GM23248 (cell line): ENCODE measurements at regions not wholly inside any gene's neighbourhood (a gene's known extent, or its start where the extent isn't known, plus 50 kb on each side); places are given as distances from the start of the nearest gene placed in this dataset.

ENCODE experiments used
- DNase-seq: peaks from one replicate; pipeline ENCODE4 v3.0.0-alpha.2; 2015
- H2AFZ ChIP-seq: fragments of 200-600 bp; sonication (generic); 2 replicates; pipeline ENCODE4 v1.6.1; 2016; ENCODE audit warnings: antibody characterized with exemption
- H3F3A ChIP-seq: fragments of 200-600 bp; sonication (generic); 2 replicates; pipeline ENCODE4 v1.6.1; 2016; ENCODE audit warnings: mild to moderate bottlenecking, antibody characterized with exemption, mixed run types; ENCODE audit not compliant: insufficient read depth
- H3K27ac ChIP-seq: fragments of 200-600 bp; sonication (generic); 2 replicates; pipeline ENCODE4 v1.5.1; 2016; ENCODE audit warnings: mild to moderate bottlenecking
- H3K27me3 ChIP-seq: fragments of 200-600 bp; sonication (generic); replicated peaks from 2 replicates; pipeline ENCODE4 v1.6.1; 2016; ENCODE audit warnings: mild to moderate bottlenecking; ENCODE audit not compliant: insufficient read depth
- H3K36me3 ChIP-seq: fragments of 200-600 bp; sonication (generic); 2 replicates; pipeline ENCODE4 v1.6.1; 2016; ENCODE audit warnings: low read depth, mild to moderate bottlenecking
- H3K4me1 ChIP-seq: fragments of 200-600 bp; sonication (generic); 2 replicates; pipeline ENCODE4 v1.6.1; 2016; ENCODE audit warnings: mild to moderate bottlenecking; ENCODE audit not compliant: insufficient read depth
- H3K4me2 ChIP-seq: fragments of 200-600 bp; sonication (generic); one replicate; pipeline ENCODE4 v1.6.1; 2016; ENCODE audit warnings: mild to moderate bottlenecking; ENCODE audit not compliant: unreplicated experiment
- H3K4me3 ChIP-seq: fragments of 200-600 bp; sonication (generic); 2 replicates; pipeline ENCODE4 v1.5.1; 2016; ENCODE audit warnings: mild to moderate bottlenecking
- H3K79me2 ChIP-seq: fragments of 200-600 bp; sonication (generic); 2 replicates; pipeline ENCODE4 v1.6.1; 2016; ENCODE audit warnings: mild to moderate bottlenecking; ENCODE audit not compliant: insufficient read depth
- H3K9ac ChIP-seq: fragments of 200-600 bp; sonication (generic); 2 replicates; pipeline ENCODE4 v1.6.1; 2016; ENCODE audit warnings: mild to moderate bottlenecking
- H3K9me2 ChIP-seq: fragments of 200-600 bp; sonication (generic); 2 replicates; pipeline ENCODE4 v1.6.1; 2016; ENCODE audit warnings: mixed run types, mild to moderate bottlenecking, moderate library complexity; ENCODE audit not compliant: insufficient read depth
- H3K9me3 ChIP-seq: fragments of 200-600 bp; sonication (generic); one replicate; pipeline ENCODE4 v1.6.1; 2017; ENCODE audit warnings: low read depth
- H4K20me1 ChIP-seq: fragments of 200-600 bp; sonication (generic); 2 replicates; pipeline ENCODE4 v1.6.0; 2016; ENCODE audit not compliant: insufficient read depth
- EZH2 ChIP-seq: fragments of 200-600 bp; sonication (generic); IDR thresholded peaks from 2 replicates; pipeline ENCODE4 v1.6.1; 2018; ENCODE audit warnings: antibody characterized with exemption, mild to moderate bottlenecking; ENCODE audit not compliant: insufficient read depth, poor library complexity, severe bottlenecking
- EZH2phosphoT487 ChIP-seq: fragments of 200-600 bp; sonication (generic); IDR thresholded peaks from 2 replicates; pipeline ENCODE4 v1.6.1; 2018; ENCODE audit warnings: antibody characterized with exemption, moderate library complexity, mild to moderate bottlenecking, low read depth; ENCODE audit not compliant: insufficient read depth
- WGBS, 2 experiments: methylation state at CpG; one replicate each; pipeline ENCODE4 v1.1.6; 2015 to 2017; ENCODE audit warnings: low lambda C conversion rate in 2 of 2, low coverage in 1 of 2; ENCODE audit errors: missing lambda C conversion rate in 2 of 2; 5-methylcytosine and 5-hydroxymethylcytosine counted together
- in situ Hi-C: fragments of 300-500 bp; cut with MboI; formaldehyde crosslinking; loops from 2 replicates; pipeline ENCODE4 v1.15.0; 2020

DNA sequence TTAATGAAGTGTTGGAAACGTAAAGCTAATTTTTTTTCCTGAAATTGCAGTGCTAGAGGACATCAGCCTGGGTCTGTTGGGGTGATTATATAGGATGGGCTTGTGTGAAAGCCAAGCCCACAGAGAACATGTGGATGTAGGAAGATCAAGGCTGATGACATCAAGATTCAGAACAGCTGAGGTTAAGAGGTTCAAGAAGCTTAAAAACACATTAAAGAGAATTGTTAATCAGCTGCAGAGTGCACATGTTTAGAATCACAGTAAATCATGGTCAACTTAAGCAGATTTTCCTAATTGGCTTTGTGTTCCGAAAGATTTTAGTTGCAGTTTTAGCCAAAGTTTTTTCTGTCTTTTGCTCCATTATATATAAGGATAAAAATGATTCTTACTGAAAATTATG, 87.9 kb upstream of the PRICKLE1 start:
- Histone ChIP-seq H3K36me3 (no peaks in the 10 kb centered on the region), H4K20me1 (no peaks in the 10 kb centered on the region), H3K4me1 (peaks cover 10% of the 10 kb centered on the region), H3K9me2 (no peaks in the 10 kb centered on the region), H2AFZ (no peak overlapping the region), H3K27ac (no peak overlapping the region), H3K4me3 (no peak overlapping the region), H3K9ac (no peak overlapping the region), H3K79me2 (no peaks in the 10 kb centered on the region), H3K27me3 (no peaks in the 10 kb centered on the region), H3K4me2 (no peak overlapping the region), H3F3A (no peaks in the 10 kb centered on the region), H3K9me3 (no peaks in the 10 kb centered on the region)
- no peak for DNase-seq
- TF ChIP-seq EZH2 (no peak), EZH2phosphoT487 (no peak)
- 72 to 77% methylated on average over 2 of the region's 2 CpGs for WGBS, 2 experiments
- in situ Hi-C loops: no loop called here

DNA sequence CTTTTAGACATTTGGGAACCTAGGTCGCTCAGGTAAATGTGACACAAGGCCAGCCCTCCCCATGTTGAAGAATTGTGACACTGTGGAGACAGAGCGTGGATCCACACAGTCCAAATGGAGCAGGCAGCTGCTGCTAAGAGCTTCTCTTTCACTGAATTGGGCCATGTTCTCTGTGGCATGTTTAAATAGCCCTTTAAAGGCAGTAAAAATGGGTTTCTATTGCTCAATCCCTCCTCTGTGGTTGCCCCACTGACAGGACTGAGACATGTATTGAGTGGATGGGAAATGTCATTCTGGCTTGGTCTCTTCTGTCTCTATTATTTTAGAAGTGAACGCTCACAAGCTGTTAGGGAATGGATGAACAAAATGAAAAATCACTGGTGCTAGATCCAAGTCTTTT, 84.0 kb upstream of the PRICKLE1 start:
- no peaks in the 10 kb centered on the region for H3K9me2 ChIP-seq
- in situ Hi-C loops: no loop called here
- WGBS, 2 experiments: 57 to 60% methylated on average over 3 of the region's 3 CpGs
- no peak overlapping the region for H3K4me3 ChIP-seq
- H4K20me1 ChIP-seq: no peaks in the 10 kb centered on the region
- no peak overlapping the region for H3K4me2 ChIP-seq
- no peak overlapping the region for H3K27ac ChIP-seq
- peaks cover 13% of the 10 kb centered on the region for H3K4me1 ChIP-seq
- H3K79me2 ChIP-seq: no peaks in the 10 kb centered on the region
- DNase-seq: no peak
- no peaks in the 10 kb centered on the region for H3K9me3 ChIP-seq
- no peak overlapping the region for H3K9ac ChIP-seq
- TF ChIP-seq EZH2: no peak
- no peak for TF ChIP-seq EZH2phosphoT487
- H3K36me3 ChIP-seq: no peaks in the 10 kb centered on the region
- peaks cover 7% of the 10 kb centered on the region; the same call in 1 of the 2 replicates for H3F3A ChIP-seq
- H2AFZ ChIP-seq: no peak overlapping the region
- no peaks in the 10 kb centered on the region for H3K27me3 ChIP-seq

- Histone ChIP-seq H3K79me2 (no peaks in the 10 kb centered on the region), H3K9ac (no peak overlapping the region), H3K9me2 (no peaks in the 10 kb centered on the region), H3K27ac (no peak overlapping the region), H3K4me2 (no peak overlapping the region), H3K27me3 (no peaks in the 10 kb centered on the region), H3K4me3 (no peak overlapping the region), H3K36me3 (no peaks in the 10 kb centered on the region), H3K9me3 (no peaks in the 10 kb centered on the region), H3F3A (peaks cover 7% of the 10 kb centered on the region; the same call in 1 of the 2 replicates), H3K4me1 (peaks cover 13% of the 10 kb centered on the region), H2AFZ (no peak overlapping the region), H4K20me1 (no peaks in the 10 kb centered on the region)
- no peak for DNase-seq
- in situ Hi-C loops: no loop called here
- TF ChIP-seq EZH2 (no peak), EZH2phosphoT487 (no peak)
These were observed 81.2 kb upstream of the PRICKLE1 start for GRCh38 chr12:42670719-42671118.

DNA sequence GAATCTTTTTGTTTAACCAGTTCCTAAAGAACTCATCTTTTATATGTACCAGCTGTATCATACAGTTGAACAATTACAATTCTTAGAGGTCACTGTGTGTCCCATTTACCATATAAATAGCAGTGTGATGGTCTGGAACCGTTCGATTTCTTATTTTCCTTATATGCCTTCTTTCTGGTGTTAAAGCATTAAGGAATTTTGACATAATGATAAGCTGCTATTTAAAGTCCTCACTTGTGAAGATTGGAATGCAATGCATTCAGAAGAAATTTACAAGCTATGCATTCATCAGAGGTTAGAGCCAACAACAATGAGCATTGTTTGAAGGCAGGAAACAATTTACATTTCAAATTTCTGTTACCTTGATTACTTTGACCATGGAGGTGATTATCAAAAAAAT, 80.0 kb upstream of the PRICKLE1 start:
- H3K9ac ChIP-seq: no peak overlapping the region

DNA sequence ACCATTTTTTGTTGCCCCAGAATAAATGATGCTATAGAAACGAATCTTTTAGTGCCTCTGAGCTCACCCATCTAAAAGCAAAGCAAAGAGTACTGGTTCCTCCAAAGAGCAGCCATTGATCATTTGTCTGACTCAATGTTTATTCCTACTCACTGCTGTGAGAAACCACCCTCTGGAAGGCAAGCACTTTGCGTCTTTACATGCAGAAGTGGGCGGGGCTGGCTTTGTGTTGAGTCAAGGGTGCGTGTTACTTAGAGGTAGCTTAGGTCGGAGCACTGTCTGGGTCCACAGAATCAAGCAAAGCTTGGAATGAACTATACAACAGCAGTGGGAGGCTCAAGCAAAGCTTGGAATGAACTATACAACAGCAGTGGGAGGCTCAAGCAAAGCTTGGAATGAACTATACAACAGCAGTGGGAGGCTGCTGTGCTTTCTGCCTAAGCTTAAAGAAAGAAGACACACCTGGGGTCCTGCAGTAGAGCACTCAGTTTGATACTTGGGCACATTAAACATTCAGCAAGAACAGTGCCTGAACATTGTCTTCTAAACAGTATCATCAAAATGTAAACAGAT, 77.2 kb upstream of the PRICKLE1 start:
- TF ChIP-seq EZH2 (no peak), EZH2phosphoT487 (no peak)
- DNase-seq: no peak
- WGBS, 2 experiments: 71 to 74% methylated on average over 5 of the region's 5 CpGs

More for the DNA sequence above, 80.0 kb upstream of the PRICKLE1 start:
- Histone ChIP-seq H3K4me2 (peak overlapping the region; percentile 39), H3F3A (peaks cover 7% of the 10 kb centered on the region; the same call in 1 of the 2 replicates), H3K79me2 (no peaks in the 10 kb centered on the region), H2AFZ (no peak overlapping the region), H3K27me3 (no peaks in the 10 kb centered on the region), H3K36me3 (no peaks in the 10 kb centered on the region), H3K9me2 (no peaks in the 10 kb centered on the region), H3K4me1 (peaks cover 13% of the 10 kb centered on the region), H3K9me3 (no peaks in the 10 kb centered on the region), H4K20me1 (no peaks in the 10 kb centered on the region), H3K4me3 (no peak overlapping the region; the same call in 1 of the 2 replicates), H3K27ac (no peak overlapping the region)
- TF ChIP-seq EZH2 (no peak), EZH2phosphoT487 (no peak)
- in situ Hi-C loops: no loop called here
- DNase-seq: peak; percentile 16
- WGBS, 2 experiments: 15 to 18% methylated on average over 2 of the region's 2 CpGs

More for the DNA sequence above, 77.2 kb upstream of the PRICKLE1 start:
- Histone ChIP-seq H3K27ac (no peak overlapping the region), H3K4me2 (no peak overlapping the region), H3K9ac (no peak overlapping the region), H3K4me3 (no peak overlapping the region), H3K4me1 (peaks cover 13% of the 10 kb centered on the region), H2AFZ (no peak overlapping the region), H3F3A (peaks cover 7% of the 10 kb centered on the region; the same call in 1 of the 2 replicates), H4K20me1 (no peaks in the 10 kb centered on the region), H3K27me3 (no peaks in the 10 kb centered on the region), H3K79me2 (no peaks in the 10 kb centered on the region), H3K9me2 (no peaks in the 10 kb centered on the region), H3K36me3 (no peaks in the 10 kb centered on the region), H3K9me3 (no peaks in the 10 kb centered on the region)
- in situ Hi-C loops: no loop called here
